Natural killer cell (primary cell): ENCODE measurements at regions not wholly inside any gene's neighbourhood (a gene's known extent, or its start where the extent isn't known, plus 50 kb on each side); places are given as distances from the start of the nearest gene placed in this dataset.

Experiments used
- ATAC-seq, 3 donors: fragments of 150-1000 bp in 2 of 3; fragments of 200-7000 bp in 1 of 3; cut with Tn5 transposase; 1 replicate in 1 of 3; 2 replicates in 2 of 3; pipeline ENCODE4 v1.10.0; 2021; ENCODE audit warnings: mild to moderate bottlenecking in 2 of 3, moderate library complexity in 2 of 3
- DNase-seq, 2 donors: peaks; one replicate each; pipeline versions ENCODE4 v3.0.0 to v3.0.0-alpha.2; 2013 to 2021; ENCODE audit warnings: mixed read lengths in 1 of 2
- H3K27ac ChIP-seq: one replicate; pipeline ENCODE4 v1.5.1; 2013; ENCODE audit warnings: mild to moderate bottlenecking, low read length
- H3K27me3 ChIP-seq: one replicate; pipeline ENCODE4 v1.6.1; 2013; ENCODE audit warnings: low read length; ENCODE audit not compliant: control insufficient read depth, insufficient read depth
- H3K36me3 ChIP-seq: one replicate; pipeline ENCODE4 v1.6.1; 2013; ENCODE audit warnings: low read length; ENCODE audit not compliant: control insufficient read depth, insufficient read depth
- H3K4me1 ChIP-seq: one replicate; pipeline ENCODE4 v1.6.1; 2013; ENCODE audit warnings: low read length; ENCODE audit not compliant: control insufficient read depth, insufficient read depth
- H3K4me3 ChIP-seq: one replicate; pipeline ENCODE4 v1.5.1; 2013; ENCODE audit warnings: low read length
- H3K9me3 ChIP-seq: one replicate; pipeline ENCODE4 v1.6.1; 2013; ENCODE audit warnings: low read length; ENCODE audit not compliant: control insufficient read depth, insufficient read depth
- H3K27ac Mint-ChIP-seq, 2 donors: one replicate each; pipeline ENCODE4 v1.8.0; 2022; ENCODE audit warnings: mild to moderate bottlenecking in 2 of 2, mixed read lengths in 2 of 2, moderate library complexity in 1 of 2
- H3K27me3 Mint-ChIP-seq, 2 donors: one replicate each; pipeline ENCODE4 v1.8.0; 2022; ENCODE audit warnings: low read depth in 2 of 2, mixed read lengths in 2 of 2
- H3K36me3 Mint-ChIP-seq: one replicate; pipeline ENCODE4 v1.8.0; 2022; ENCODE audit warnings: mixed read lengths
- H3K4me1 Mint-ChIP-seq, 2 donors: one replicate each; pipeline ENCODE4 v1.8.0; 2022; ENCODE audit warnings: mixed read lengths in 2 of 2
- H3K4me3 Mint-ChIP-seq: one replicate; pipeline ENCODE4 v1.8.0; 2022; ENCODE audit warnings: mild to moderate bottlenecking, moderate library complexity, mixed read lengths
- H3K9me3 Mint-ChIP-seq, 2 donors: one replicate each; pipeline ENCODE4 v1.8.0; 2022; ENCODE audit warnings: mixed read lengths in 2 of 2
- WGBS: methylation state at CpG from one replicate; pipeline ENCODE4 v1.1.7; 2013; ENCODE audit warnings: missing lambda C conversion rate; ENCODE audit not compliant: insufficient coverage; 5-methylcytosine and 5-hydroxymethylcytosine counted together
- intact Hi-C: fragments of 100-400 bp; cut with micrococcal nuclease; formaldehyde crosslinking; loops from one replicate; pipeline ENCODE4 v1.14.2; 2022
- TF ChIP-seq, protein P1 (sequence below): fragments of 200-600 bp; IDR thresholded peaks from one replicate; pipeline ENCODE4 v1.8.0; 2022; ENCODE audit warnings: antibody characterized with exemption

DNA sequence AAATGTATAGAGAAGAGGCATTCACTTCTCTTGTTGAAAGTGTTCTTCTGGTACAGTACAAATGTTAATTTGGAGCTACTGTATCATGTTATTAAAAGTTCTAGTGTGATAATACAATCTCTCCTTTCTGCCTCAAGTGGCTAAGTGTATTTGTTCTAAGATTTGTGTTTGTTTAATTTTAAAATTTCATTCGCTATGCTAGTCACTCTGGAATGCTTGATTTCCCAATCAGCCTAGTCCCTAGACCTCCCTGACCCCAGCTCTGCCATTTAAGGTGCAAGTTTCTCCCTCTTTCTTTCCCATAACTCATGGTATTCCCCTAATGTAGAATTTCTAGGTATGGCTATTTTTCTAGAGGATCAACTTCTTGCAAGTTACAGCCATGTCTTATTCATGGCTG lies 817.4 kb downstream of the STIM2 start:
- Histone ChIP-seq H3K4me1 (no peaks in the 10 kb centered on the region), H3K9me3 (no peaks in the 10 kb centered on the region), H3K36me3 (no peaks in the 10 kb centered on the region), H3K4me3 (no peak overlapping the region), H3K27me3 (no peaks in the 10 kb centered on the region), H3K27ac (no peak overlapping the region)
- DNase-seq (no peak), ATAC-seq (no peak)
- intact Hi-C loops = no loop called here
- Mint-ChIP-seq H3K27me3 (no peaks in the 10 kb centered on the region), H3K9me3 (peaks cover 2 to 3% of the 10 kb centered on the region in 2 donors), H3K36me3 (no peaks in the 10 kb centered on the region), H3K27ac (no peak overlapping the region), H3K4me1 (no peaks in the 10 kb centered on the region), H3K4me3 (no peak overlapping the region)
- 60% methylated on average over 1 of the region's 1 CpG for WGBS
- TF ChIP-seq, protein P1, sequence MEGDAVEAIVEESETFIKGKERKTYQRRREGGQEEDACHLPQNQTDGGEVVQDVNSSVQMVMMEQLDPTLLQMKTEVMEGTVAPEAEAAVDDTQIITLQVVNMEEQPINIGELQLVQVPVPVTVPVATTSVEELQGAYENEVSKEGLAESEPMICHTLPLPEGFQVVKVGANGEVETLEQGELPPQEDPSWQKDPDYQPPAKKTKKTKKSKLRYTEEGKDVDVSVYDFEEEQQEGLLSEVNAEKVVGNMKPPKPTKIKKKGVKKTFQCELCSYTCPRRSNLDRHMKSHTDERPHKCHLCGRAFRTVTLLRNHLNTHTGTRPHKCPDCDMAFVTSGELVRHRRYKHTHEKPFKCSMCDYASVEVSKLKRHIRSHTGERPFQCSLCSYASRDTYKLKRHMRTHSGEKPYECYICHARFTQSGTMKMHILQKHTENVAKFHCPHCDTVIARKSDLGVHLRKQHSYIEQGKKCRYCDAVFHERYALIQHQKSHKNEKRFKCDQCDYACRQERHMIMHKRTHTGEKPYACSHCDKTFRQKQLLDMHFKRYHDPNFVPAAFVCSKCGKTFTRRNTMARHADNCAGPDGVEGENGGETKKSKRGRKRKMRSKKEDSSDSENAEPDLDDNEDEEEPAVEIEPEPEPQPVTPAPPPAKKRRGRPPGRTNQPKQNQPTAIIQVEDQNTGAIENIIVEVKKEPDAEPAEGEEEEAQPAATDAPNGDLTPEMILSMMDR = no peak

DNA sequence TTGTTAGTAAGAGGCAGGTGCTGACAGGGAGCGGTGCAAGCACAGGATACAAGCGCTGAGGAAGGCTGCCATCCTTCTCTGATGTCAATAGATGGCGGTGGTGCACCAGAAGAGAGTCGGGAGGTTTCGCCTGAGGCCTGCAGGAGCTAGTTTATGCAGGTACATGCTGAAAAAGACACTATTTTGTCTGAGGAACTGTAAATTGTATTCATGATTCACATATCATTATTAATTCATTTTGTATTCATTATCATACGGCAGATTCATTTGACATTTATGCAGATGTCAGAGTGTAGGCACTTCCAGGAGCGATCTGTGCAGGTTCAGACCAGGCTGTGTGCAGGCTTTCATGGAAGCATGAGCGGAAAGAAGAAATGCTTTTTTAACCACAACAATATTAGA lies 824.0 kb downstream of the STIM2 start:
- H3K9me3 Mint-ChIP-seq = peaks cover 4 to 5% of the 10 kb centered on the region in 2 donors
- no peak for ATAC-seq
- 46% methylated on average over 8 of the region's 8 CpGs for WGBS
- Histone ChIP-seq H3K27ac (no peak overlapping the region), H3K27me3 (no peaks in the 10 kb centered on the region), H3K9me3 (no peaks in the 10 kb centered on the region), H3K4me3 (no peak overlapping the region), H3K4me1 (no peaks in the 10 kb centered on the region), H3K36me3 (no peaks in the 10 kb centered on the region)
- no peaks in the 10 kb centered on the region for H3K27me3 Mint-ChIP-seq
- no peak for DNase-seq
- no peaks in the 10 kb centered on the region for H3K4me1 Mint-ChIP-seq
- H3K27ac Mint-ChIP-seq = no peak overlapping the region
- TF ChIP-seq, protein P1 = no peak
- H3K36me3 Mint-ChIP-seq = no peaks in the 10 kb centered on the region
- H3K4me3 Mint-ChIP-seq = no peak overlapping the region
- intact Hi-C loops = no loop called here

DNA sequence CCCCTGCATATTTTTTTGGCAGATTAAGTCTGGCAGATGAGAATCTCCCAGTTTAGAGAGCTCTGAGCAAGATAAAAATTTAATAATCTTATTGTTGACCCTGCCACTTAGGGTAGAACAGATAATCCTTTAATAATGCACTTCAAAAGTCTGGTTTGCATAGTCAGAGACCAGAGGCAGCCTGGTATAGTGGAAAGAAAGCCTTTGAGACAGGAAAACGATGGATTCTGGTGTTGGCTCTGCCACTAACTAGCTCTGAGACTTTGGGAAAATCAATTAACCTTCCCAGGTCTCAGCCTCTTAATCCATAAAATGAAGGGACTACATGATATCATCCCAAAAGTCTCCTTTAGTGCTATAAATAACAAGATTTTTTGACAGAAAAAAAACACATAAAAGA lies 824.5 kb downstream of the STIM2 start:
- H3K4me3 ChIP-seq = no peak overlapping the region
- ATAC-seq = no peak
- Mint-ChIP-seq H3K27ac (no peak overlapping the region), H3K36me3 (no peaks in the 10 kb centered on the region), H3K4me3 (no peak overlapping the region), H3K9me3 (peaks cover 4 to 5% of the 10 kb centered on the region in 2 donors), H3K27me3 (no peaks in the 10 kb centered on the region), H3K4me1 (no peaks in the 10 kb centered on the region)
- H3K27ac ChIP-seq = no peak overlapping the region
- intact Hi-C loops = no loop called here
- no peak for DNase-seq
- 69% methylated on average over 1 of the region's 1 CpG for WGBS
- no peaks in the 10 kb centered on the region for H3K4me1 ChIP-seq
- TF ChIP-seq, protein P1 = no peak
- no peaks in the 10 kb centered on the region for H3K9me3 ChIP-seq
- no peaks in the 10 kb centered on the region for H3K27me3 ChIP-seq
- no peaks in the 10 kb centered on the region for H3K36me3 ChIP-seq

DNA sequence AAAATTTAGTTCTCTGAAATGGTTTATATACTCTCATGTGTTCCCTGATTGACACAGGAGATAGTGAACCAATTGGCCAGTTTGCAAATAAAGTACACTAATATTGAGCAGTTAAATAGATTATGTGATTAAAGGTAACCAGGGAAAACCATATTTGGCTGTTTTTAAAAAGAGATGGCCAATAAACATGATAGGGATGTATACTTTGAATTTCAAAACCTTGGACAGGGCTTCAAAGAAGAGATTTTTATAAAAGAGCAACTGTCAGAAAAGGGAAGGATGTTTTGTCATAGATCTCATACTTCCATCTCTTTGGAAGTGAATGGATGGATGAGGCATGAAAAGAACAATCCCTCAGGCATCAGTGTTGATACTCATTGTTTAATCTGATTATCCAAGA lies 825.3 kb downstream of the STIM2 start:
- H3K4me3 Mint-ChIP-seq = no peak overlapping the region
- H3K36me3 Mint-ChIP-seq = no peaks in the 10 kb centered on the region
- no peaks in the 10 kb centered on the region for H3K27me3 ChIP-seq
- no peaks in the 10 kb centered on the region for H3K9me3 ChIP-seq
- intact Hi-C loops = no loop called here
- DNase-seq (no peak), ATAC-seq (no peak)
- H3K36me3 ChIP-seq = no peaks in the 10 kb centered on the region
- no peaks in the 10 kb centered on the region for H3K27me3 Mint-ChIP-seq
- H3K9me3 Mint-ChIP-seq = peaks cover 5 to 7% of the 10 kb centered on the region in 2 donors
- no peaks in the 10 kb centered on the region for H3K4me1 Mint-ChIP-seq
- no peaks in the 10 kb centered on the region for H3K4me1 ChIP-seq
- TF ChIP-seq, protein P1 = no peak
- H3K27ac Mint-ChIP-seq = no peak overlapping the region
- H3K4me3 ChIP-seq = no peak overlapping the region
- no peak overlapping the region for H3K27ac ChIP-seq
